GM19397 (cell line): ENCODE measurements at regions not wholly inside any gene's neighbourhood (a gene's known extent, or its start where the extent isn't known, plus 50 kb on each side); places are given as distances from the start of the nearest gene placed in this dataset.

Experiments
- ATAC-seq: cut with Tn5 transposase; IDR thresholded peaks from one replicate; pipeline ENCODE4 v1.9.1; 2021; ENCODE audit warnings: mild to moderate bottlenecking, moderate library complexity; ENCODE audit not compliant: unreplicated experiment

DNA sequence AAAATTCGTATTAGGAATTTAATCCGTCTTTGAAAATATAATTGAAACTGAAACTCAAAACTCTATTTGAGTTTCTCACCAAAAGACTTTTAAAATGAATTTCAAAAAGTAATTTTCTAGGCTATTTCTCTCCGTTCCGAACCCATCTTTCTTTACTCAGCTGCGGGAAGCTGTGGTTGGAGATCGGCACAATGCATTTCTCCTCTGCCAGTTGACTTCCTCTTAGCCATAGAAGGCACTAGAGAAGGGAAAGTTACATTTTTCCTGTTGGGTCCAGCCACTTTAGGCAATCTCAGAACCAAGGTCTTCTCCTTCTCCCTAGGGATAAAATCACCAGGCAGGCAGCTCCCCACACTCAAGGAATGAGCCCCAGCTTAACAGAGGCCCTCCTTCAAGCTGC lies 133.6 kb upstream of the COL1A2 start:
- no peak for ATAC-seq

DNA sequence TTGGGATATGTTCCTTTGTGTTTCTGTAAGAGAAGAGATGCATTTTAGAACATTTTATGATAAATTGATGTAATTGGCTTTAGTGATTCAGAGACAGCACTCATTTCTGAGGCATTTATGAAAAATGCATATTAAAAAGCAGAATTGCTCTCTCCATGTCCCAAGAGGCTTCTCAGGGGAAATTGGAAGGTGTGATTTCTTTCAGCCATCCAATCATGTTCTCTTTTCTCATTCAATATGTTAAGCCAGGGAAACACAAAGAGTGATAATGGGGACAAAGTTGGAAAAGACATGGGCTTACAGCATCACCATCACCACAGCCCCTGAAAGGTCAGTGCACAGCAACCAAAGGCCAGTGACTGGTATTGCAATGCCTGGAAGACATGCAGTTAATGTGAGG lies 129.9 kb upstream of the COL1A2 start:
- no peak for ATAC-seq

DNA sequence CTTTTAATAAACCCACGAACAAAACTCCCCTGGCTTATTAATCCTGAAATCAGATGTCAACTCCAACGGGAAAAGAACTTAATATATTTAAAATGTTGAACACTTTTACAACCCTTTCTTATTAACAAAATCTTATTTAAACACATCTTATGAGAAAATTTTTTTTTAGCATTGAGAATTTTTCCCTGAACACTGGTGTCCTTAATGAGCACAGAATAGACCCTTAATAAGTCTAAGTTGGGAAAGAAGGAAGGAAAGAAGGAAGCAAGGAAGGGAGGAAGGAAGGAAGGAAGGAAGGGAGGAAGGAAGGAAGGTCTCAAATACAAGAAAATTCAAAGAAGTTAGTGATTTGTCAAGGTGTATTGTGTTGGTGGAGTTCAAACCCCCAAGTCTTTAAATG lies 129.2 kb upstream of the COL1A2 start:
- ATAC-seq, result no peak

DNA sequence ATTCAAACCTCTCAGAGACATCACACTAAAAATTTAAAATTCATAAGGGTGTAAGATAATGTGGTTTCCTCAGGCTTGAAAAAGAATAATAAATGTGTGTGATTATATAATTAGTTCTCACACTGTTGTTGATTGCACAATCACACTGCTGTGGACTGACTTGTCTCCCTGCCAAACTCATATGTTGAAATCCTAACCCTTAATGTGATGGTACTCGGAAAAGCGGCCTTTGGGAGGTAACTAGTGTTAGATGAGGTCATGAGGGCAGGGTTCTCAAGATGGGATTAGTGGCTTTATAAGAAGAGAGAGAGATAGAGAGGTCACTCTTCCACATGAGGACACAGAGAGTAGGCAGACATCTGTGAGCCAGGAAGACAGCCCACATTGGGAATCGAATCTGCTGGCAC lies 128.5 kb upstream of the COL1A2 start:
- ATAC-seq, result no peak

DNA sequence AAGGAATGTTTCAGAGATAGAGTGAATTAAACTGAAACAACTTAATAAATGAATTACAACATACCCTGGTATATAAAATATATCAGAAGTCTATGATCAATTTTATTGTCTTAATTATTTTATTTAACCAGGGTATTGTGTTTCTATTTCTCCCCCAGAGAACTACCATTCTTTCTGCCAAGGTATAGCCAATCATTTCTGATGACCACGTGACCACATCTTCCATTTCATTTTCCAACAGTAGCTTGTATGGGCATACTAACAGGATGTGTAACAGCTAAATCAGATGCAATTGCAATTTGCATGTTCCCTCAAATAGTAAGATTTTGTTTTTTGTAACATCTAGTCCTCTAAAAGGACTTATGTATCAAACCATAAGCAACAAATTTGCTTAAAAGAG lies 123.9 kb upstream of the COL1A2 start:
- no peak for ATAC-seq

DNA sequence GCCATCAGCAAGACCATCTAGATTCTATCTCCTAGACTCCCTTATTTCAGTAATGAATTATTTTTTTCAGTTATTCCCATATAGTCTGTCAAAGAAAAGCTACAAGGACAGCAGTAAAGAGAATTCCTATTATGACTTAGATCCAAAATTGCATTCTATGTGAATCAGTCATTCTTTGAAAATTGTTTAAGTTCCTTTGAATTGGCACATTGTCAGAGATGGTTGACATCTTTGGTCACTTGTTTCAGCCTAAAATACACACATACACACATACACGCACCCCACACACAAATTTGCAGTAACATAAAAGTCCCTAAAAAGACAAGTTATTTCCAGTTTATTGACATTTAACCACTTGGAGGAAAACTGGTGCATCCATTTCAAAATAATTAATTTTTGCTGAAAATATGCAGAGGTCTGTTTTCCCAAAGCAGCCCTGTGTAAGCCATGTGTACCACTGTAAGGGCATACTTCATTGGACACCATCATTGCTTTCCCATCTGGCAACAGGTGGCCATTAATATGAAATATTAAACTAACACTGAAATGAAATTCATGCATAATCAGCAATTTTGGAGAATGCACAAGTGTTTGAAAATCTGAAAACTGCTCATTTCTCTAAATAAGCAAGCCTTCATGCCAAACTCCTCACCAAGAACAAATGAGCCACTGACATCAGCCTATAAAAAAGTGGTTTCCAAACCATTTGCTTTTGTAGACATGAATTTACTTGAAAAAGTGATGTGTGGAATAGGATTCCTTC lies 121.7 kb upstream of the COL1A2 start:
- no peak for ATAC-seq

DNA sequence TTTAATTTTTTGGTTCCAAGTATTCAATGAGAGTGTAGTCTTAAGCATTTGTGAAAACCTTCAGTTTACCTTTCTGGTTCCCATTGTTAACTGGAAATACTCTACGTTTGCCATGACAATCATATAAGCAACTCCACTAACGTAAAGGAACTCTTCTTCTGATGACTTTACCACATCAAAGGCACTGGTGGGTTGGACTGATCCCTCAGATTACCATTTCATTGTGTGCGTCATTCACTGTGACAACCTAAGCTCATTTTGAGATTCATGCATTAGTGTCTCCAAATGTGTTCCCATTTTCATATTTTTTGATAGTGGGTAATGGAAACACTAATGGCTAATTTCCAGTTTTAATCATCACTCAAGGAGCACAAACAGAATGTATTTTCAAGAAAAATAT lies 119.9 kb upstream of the COL1A2 start:
- ATAC-seq, result no peak

DNA sequence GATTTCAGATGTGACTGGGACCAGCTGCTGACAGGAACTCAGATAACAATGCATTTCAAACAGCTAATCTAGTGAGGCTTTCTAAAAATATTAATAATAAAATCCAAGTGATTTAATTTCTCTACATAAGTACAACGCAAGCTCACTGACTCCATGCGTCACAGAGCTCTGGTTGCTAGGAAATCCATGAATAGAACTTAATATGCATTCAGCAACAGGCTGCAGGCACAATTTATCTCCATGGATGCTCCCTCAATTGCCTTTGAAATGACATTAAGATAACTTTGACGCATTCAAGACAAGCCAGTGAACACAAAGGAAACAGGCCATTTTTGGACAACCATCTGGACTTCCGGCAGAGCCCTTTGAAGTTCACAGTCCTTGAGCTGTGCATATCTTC lies 118.7 kb upstream of the COL1A2 start:
- no peak for ATAC-seq

DNA sequence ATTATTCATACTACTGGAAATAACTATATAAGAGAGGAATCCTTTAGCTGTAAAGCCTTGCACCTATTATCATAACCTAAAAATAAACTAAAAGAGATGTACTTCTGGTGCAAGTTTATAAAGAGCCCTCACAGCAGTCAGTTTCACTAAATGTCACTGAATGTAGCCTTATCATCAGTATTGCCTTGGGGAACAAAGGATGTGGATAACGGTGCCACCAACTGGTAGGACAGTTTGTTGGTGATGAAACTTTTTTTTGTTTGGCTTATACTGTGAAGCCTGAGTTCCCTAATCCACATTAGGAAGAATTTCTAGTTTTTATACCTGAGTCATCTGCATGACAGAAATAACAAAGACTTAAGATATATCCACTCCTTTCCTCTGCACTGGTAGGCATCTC lies 117.9 kb upstream of the COL1A2 start:
- ATAC-seq, result no peak

DNA sequence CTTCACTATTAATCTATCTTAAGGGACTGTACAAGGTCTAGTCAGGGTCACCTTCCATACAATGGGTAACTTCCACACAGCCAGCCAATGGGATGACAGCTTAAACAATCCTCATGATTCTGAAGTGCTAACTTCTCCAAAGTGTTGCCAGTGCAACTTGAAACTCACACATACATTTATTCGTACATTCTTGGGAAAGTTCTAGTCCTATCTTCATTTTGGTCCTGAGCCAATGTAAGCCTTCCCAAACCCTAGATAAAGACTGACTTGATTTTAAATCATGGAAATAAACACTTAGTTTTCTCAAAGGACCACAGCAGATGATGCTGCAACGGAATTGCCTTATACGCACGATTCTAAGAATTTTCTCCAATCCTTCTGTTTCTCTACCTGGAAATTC lies 117.5 kb upstream of the COL1A2 start:
- ATAC-seq, result no peak

DNA sequence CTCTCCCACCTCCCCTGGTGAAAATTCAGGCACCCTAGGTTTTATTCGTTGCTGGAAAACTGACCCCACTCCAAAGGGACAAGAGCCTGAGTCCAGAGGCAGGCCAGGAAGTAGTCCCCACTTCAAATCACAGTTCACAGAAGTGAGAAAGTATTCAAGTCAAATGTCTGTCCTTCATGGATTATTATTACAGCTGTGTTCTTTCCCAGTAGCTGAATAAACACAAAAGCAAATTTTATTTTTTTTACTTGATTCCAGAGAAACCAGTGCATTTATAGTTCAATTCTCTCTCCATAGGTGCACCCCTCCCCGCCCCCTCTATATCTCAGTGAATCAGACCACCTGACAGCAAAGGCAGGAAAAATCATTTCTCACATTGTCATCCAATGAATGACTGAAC lies 113.8 kb upstream of the COL1A2 start:
- no peak for ATAC-seq

DNA sequence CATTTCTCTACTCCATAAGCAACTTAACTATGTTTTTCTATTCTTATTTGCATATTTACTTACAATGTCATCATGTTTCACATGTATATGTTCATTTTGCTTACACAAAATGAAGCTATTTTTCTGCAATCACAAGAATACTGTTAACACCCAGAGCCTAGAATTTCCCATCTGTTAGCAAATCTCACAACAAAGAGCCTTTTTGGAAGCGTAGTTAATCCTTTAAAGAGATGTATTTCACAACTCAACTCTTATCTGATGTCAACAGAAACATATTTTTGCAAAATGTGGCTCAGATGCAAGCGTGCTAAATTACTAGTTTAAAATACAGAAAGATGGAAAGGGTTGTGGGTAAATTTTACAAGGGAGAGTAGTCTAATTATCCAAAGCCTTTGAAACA lies 110.6 kb upstream of the COL1A2 start:
- no peak for ATAC-seq

DNA sequence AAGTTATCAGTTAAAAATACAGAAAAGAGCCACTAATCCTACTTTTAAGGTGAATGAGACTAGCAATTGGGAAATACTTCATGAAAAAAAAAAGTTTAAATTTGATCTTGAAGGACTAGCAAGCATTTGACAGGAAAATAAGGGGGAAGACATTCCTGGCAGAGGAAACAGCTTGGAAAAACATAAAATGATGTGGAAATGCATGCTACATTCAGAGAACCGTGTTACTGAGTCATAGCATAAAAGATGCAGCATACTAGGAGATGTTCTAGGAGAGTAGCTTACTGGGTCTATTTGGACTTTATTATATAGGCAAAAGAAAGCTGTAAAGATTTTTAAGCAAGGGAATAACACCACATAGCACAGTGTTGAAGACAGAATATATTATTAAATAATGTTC lies 108.6 kb upstream of the COL1A2 start:
- ATAC-seq, result no peak

DNA sequence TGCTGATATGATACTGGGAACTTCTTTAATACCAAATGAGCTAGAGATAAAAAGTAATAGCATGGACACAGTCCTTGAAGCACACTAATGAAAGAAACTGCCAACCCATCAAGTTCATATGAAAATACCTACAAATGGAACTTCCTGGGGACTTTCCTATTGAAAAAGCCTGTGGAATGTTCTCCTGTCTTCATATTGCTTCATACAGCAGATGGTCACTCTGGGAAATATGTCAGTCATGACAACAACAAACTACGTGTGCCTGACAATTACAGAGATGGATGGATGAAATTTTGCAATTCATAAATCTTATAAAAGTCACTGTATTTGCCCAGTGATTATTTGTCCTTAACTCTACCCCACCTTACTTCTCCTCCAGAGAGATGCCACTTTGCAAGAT lies 106.6 kb upstream of the COL1A2 start:
- no peak for ATAC-seq

DNA sequence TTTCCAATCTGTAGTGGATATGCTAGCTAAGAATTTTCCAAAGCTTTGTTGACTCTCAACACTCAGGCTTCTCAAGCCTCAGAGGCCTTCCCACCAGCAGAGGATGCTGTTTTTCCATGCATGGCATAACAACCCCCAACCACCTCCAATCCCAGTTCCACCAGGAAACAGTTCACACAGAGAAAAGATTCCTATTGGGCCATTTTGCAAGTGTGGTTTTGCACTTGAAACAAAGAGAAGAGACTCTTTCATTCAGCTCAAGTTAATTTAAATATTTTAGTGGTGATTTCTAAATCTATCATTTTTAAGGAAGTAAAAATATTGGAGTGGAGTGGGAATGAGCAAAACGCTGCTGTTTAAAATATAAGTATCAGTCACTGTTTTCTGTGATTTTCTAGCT lies 105.6 kb upstream of the COL1A2 start:
- no peak for ATAC-seq

DNA sequence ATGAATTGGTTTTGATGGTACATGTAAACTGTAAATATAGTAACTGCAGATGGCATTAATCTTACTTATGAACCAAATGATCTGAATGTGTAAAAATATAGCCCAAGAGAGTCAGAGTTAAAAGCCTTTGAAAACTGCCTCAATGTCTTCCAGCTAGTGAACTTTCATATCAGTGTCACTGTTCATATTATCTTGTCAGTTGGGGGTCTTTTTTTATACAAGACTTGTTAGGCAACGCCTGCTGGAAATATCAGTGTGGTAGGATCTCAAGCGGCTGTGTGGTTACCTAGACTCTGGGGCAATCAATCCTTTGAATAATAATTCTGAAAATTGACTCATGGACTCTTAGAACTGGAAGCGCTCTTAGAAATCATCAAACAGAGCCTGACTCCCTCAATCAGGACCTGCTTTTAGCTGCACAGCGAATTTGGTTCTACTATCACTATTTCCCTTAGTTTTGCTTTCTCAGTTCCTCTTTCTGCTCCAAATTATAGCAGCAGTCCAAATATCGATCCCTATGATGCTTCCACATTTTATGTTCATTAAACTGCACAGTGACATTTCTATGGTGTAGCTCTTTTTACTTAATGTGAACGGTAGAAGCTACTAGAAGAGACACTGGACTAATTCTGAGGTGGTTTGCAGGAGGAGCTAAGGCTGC lies 100.1 kb upstream of the COL1A2 start:
- ATAC-seq, result no peak

DNA sequence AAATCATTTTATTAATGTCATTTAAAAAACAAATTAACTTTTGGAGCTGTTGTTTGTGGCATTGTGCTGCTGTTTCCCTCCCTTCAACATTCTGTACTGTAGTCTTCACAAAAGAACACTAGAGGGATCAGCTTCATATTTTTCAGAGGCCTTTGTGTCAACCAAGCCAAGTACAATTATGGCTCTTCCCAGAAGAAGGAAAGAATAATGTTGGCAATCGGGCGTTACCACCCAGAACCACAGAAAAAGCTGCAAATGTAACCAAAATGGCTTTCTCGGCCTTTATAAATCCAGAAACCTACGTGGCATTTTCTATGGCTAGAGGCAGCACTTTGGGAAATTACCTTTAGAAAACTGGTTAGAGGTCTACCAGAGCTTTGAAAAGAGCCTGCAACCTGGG lies 98.8 kb upstream of the COL1A2 start:
- ATAC-seq, result no peak

DNA sequence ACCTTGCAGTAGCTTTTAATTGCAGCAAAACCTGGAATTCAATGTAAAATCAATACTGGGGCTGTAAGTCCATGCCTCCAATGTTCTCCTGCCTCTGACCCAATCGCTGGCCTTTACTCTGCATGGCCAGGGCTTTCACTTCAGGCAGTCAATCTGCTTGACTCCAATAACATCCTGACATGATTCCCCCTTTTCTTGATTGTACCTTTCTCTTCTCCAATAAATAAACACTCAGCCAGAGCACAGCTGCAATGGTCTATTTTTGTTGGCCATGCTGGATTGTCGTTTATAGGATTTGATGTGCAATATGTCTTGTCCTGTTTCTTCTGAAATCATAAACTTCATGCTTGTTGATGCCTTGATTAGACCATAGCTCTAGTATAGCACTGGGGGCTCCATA lies 97.8 kb upstream of the COL1A2 start:
- ATAC-seq, result no peak

DNA sequence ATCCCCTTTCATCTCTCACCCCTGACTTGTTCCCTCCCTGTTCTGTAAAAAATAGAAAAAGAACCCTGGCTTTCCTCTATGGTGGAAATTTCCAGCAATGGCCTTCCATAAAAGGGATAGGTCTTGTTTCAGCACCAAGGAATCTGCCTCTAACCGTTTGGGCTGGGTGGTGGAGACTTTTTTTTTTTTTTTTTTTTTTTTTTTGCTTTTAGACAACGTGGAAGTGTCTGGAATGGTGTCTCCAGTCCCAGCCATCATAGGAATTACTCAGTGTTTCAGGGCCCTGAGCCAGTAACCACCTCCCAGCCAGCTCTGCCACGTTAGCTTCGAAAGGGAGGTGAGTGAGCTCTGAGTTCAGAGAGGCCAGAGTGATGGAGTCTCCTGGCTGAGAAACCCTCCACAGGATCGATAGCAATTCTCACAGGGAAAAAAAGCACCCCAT lies 97.3 kb upstream of the COL1A2 start:
- no peak for ATAC-seq

DNA sequence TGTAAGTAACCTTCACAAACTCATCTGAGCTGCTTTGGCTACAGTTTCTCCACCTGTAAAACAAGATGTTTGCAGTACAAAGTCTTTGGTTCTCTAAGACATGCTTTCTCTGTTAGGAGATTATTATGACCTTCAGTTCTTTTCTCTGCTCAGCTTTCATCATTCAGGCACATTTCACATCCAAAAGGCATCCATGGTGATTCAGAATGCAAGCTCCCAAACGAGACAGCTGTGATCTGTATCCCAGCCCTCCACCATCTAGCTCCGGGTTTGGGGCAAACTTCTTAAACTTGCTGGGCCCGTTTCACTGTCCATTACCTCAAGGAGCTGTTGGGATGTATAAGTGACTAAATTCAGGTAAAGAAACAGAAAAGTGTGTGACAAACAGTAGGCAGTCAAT lies 95.8 kb upstream of the COL1A2 start:
- no peak for ATAC-seq

DNA sequence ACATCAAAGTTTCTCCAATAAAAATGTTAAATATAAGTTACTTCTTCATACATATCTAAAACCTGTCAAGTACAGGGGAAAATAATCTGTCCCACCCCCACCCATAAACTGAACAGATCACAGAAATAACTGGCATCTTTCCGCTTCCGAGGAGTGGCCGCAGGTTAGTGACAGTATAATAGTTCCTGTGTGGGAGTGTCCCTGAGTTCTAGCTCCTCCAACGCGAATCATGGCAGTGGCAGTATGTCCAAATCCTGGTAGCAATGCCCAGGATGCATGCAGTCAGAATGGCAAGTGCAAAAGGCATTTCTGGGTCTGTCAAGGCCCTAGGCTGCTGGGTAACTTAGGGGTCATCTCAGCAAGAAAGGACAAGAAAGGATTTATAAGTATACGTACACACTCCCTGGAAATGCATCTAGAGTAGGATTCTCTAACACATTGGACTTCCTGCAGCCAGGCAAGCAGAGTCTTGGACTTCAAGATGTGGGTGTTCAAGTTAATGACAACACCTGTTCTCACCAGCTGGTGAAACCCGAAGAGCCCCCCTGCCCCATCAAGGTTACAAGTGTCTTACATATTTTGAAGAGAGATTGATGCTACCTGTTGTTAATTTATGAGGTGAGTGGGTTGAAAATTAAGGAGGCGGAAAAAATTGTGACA lies 94.4 kb upstream of the COL1A2 start:
- ATAC-seq, result no peak

DNA sequence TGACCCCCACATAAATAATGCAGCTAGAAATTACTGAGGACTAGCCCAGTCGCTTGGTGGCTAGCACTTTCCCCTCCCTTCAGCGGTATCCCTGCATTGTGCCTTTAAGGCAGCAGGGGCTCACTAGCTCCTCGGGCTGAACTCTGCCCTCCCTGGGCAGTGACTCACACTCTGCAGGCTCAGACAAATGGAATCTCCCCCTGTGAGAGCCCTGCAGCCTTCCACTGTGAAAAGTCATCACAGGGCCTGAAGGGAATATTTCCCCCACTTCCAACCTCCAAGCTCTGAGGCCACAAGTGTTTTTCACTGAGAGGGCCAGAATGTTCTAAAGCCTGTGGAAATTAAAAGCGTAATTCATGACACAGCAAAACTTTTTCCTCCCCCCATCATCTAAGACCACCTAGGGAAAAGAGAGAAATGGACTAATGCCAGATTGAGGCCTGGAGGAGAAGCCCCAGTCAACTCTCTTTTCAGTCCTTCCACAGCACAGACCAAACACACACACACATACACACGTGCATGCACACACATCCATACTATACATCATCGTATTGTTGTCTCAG lies 93.6 kb upstream of the COL1A2 start:
- ATAC-seq, result no peak
